Smooth muscle cell (in vitro differentiated cells): ENCODE measurements at regions not wholly inside any gene's neighbourhood (a gene's known extent, or its start where the extent isn't known, plus 50 kb on each side); places are given as distances from the start of the nearest gene placed in this dataset.

ENCODE experiments used
- DNase-seq: peaks from one replicate; lab custom pipeline; 2025; ENCODE audit not compliant: unreplicated experiment; lab: John Stamatoyannopoulos, UW
- H2AFZ ChIP-seq: fragments of 200-600 bp; sonication (generic); 2 replicates; pipeline ENCODE4 v1.6.0; 2016; ENCODE audit warnings: antibody characterized with exemption, low read depth, mild to moderate bottlenecking
- H3F3A ChIP-seq: fragments of 200-600 bp; sonication (generic); 2 replicates; pipeline ENCODE4 v1.6.0; 2017; ENCODE audit warnings: antibody characterized with exemption, low read depth
- H3K27ac ChIP-seq: fragments of 200-600 bp; sonication (generic); 2 replicates; pipeline ENCODE4 v1.5.1; 2016; ENCODE audit warnings: low read depth, mild to moderate bottlenecking
- H3K27me3 ChIP-seq: fragments of 200-600 bp; sonication (generic); 2 replicates; pipeline ENCODE4 v1.6.1; 2016; ENCODE audit warnings: low read depth, mild to moderate bottlenecking
- H3K36me3 ChIP-seq: fragments of 200-600 bp; sonication (generic); 2 replicates; pipeline ENCODE4 v1.5.1; 2016; ENCODE audit warnings: low read depth
- H3K4me1 ChIP-seq: fragments of 200-600 bp; sonication (generic); 2 replicates; pipeline ENCODE4 v1.5.1; 2016; ENCODE audit warnings: low read depth
- H3K4me2 ChIP-seq: fragments of 200-600 bp; sonication (generic); 2 replicates; pipeline ENCODE4 v1.6.0; 2016; ENCODE audit warnings: mild to moderate bottlenecking
- H3K4me3 ChIP-seq: fragments of 200-600 bp; sonication (generic); 2 replicates; pipeline ENCODE4 v1.5.1; 2016; ENCODE audit warnings: mild to moderate bottlenecking
- H3K79me2 ChIP-seq: fragments of 200-600 bp; sonication (generic); 2 replicates; pipeline ENCODE4 v1.6.0; 2016; ENCODE audit warnings: low read depth, mild to moderate bottlenecking
- H3K9ac ChIP-seq: fragments of 200-600 bp; sonication (generic); 2 replicates; pipeline ENCODE4 v1.6.0; 2016; ENCODE audit warnings: low read depth
- H3K9me3 ChIP-seq: fragments of 200-600 bp; sonication (generic); replicated peaks from 2 replicates; pipeline ENCODE4 v1.5.1; 2016; ENCODE audit warnings: low read depth
- H4K20me1 ChIP-seq: fragments of 200-600 bp; sonication (generic); 2 replicates; pipeline ENCODE4 v1.6.0; 2016; ENCODE audit warnings: low read depth
- CTCF ChIP-seq: fragments of 200-600 bp; sonication (generic); IDR thresholded peaks from 2 replicates; pipeline ENCODE4 v1.5.1; 2017; ENCODE audit warnings: borderline replicate concordance, mild to moderate bottlenecking, antibody characterized with exemption; ENCODE audit not compliant: insufficient read depth, poor library complexity, severe bottlenecking
- WGBS: methylation state at CpG from one replicate; pipeline ENCODE4 v1.1.7; 2016; ENCODE audit warnings: low lambda C conversion rate; 5-methylcytosine and 5-hydroxymethylcytosine counted together

- WGBS: 29% methylated on average over 5 of the region's 5 CpGs
Measured at GRCh38 chr9:75197561-75197960, 109.2 kb downstream of the OSTF1 start.

GRCh38 chr9:75198436-75198835, 110.1 kb downstream of the OSTF1 start:
- Histone ChIP-seq H3K27me3 (no peaks in the 10 kb centered on the region), H2AFZ (no peak overlapping the region), H3K4me1 (no peaks in the 10 kb centered on the region), H3K9ac (no peak overlapping the region), H3K27ac (no peak overlapping the region), H3F3A (no peaks in the 10 kb centered on the region), H4K20me1 (no peaks in the 10 kb centered on the region), H3K9me3 (no peaks in the 10 kb centered on the region), H3K79me2 (no peaks in the 10 kb centered on the region), H3K4me2 (no peak overlapping the region), H3K4me3 (no peak overlapping the region), H3K36me3 (no peaks in the 10 kb centered on the region)
- 78% methylated on average over 7 of the region's 7 CpGs for WGBS
- no peak for TF ChIP-seq CTCF
- no peak for DNase-seq

More at GRCh38 chr9:75197561-75197960, 109.2 kb downstream of the OSTF1 start:
- no peaks in the 10 kb centered on the region for H3K79me2 ChIP-seq
- H2AFZ ChIP-seq: no peak overlapping the region
- H3K4me2 ChIP-seq: peak overlapping the region; percentile 23
- no peak for TF ChIP-seq CTCF
- H3K4me1 ChIP-seq: no peaks in the 10 kb centered on the region
- no peaks in the 10 kb centered on the region for H3F3A ChIP-seq
- H3K27ac ChIP-seq: no peak overlapping the region
- no peak overlapping the region for H3K4me3 ChIP-seq
- no peaks in the 10 kb centered on the region for H3K36me3 ChIP-seq
- no peaks in the 10 kb centered on the region for H4K20me1 ChIP-seq
- no peaks in the 10 kb centered on the region for H3K9me3 ChIP-seq
- no peak overlapping the region for H3K9ac ChIP-seq
- H3K27me3 ChIP-seq: no peaks in the 10 kb centered on the region
- DNase-seq: no peak

GRCh38 chr9:75200892-75201470, 112.7 kb downstream of the OSTF1 start:
- Histone ChIP-seq H2AFZ (no peak overlapping the region), H3K4me2 (no peak overlapping the region), H3K9ac (no peak overlapping the region), H4K20me1 (no peaks in the 10 kb centered on the region), H3K4me1 (no peaks in the 10 kb centered on the region), H3K27me3 (no peaks in the 10 kb centered on the region), H3K79me2 (no peaks in the 10 kb centered on the region), H3K36me3 (no peaks in the 10 kb centered on the region), H3K27ac (no peak overlapping the region), H3K9me3 (no peaks in the 10 kb centered on the region), H3F3A (no peaks in the 10 kb centered on the region), H3K4me3 (no peak overlapping the region)
- DNase-seq: no peak
- peak; percentile 69 for TF ChIP-seq CTCF
- WGBS: 55% methylated on average over 1 of the region's 1 CpG
